WTC11 (cell line): ENCODE measurements at regions not wholly inside any gene's neighbourhood (a gene's known extent, or its start where the extent isn't known, plus 50 kb on each side); places are given as distances from the start of the nearest gene placed in this dataset.

Experiments used
- ATAC-seq: fragments of 200-7000 bp; cut with Tn5 transposase; 2 replicates; pipeline ENCODE4 v1.10.0; 2021; ENCODE audit warnings: mild to moderate bottlenecking, moderate library complexity
- CTCF ChIA-PET: fragments of 300-600 bp; sonication (Branson Sonifier 250); formaldehyde crosslinking; loops from one replicate; lab custom pipeline; 2021; ENCODE audit warnings: antibody characterized with exemption; lab: Charles Lee
- POLR2A ChIA-PET: fragments of 350-600 bp; sonication (Branson Sonifier 250); formaldehyde crosslinking; loops from one replicate; lab custom pipeline; 2021; ENCODE audit warnings: antibody characterized with exemption; lab: Charles Lee
- DNase-seq: peaks from one replicate; pipeline ENCODE4 v3.0.0; 2021; ENCODE audit warnings: low spot score
- H3K27ac Mint-ChIP-seq: 2 replicates; pipeline ENCODE4 v1.8.0; 2021; ENCODE audit warnings: mixed read lengths
- H3K27me3 Mint-ChIP-seq: 2 replicates; pipeline ENCODE4 v1.8.0; 2021; ENCODE audit warnings: low read depth, mild to moderate bottlenecking, moderate library complexity, mixed read lengths
- H3K36me3 Mint-ChIP-seq: 2 replicates; pipeline ENCODE4 v1.8.0; 2021; ENCODE audit warnings: mixed read lengths
- H3K4me1 Mint-ChIP-seq: 2 replicates; pipeline ENCODE4 v1.8.0; 2022; ENCODE audit warnings: mixed read lengths
- H3K4me3 Mint-ChIP-seq: 2 replicates; pipeline ENCODE4 v1.8.0; 2021; ENCODE audit warnings: mild to moderate bottlenecking, moderate library complexity, mixed read lengths
- H3K9me3 Mint-ChIP-seq: 2 replicates; pipeline ENCODE4 v1.8.0; 2021; ENCODE audit warnings: mixed read lengths
- AFF4 ChIP-seq: sonication (generic); formaldehyde crosslinking; IDR thresholded peaks from 2 replicates; pipeline ENCODE4 v1.8.1; 2023; ENCODE audit warnings: mild to moderate bottlenecking, missing genetic modification reagents, borderline replicate concordance
- CBFB ChIP-seq: sonication (generic); formaldehyde crosslinking; IDR thresholded peaks from 2 replicates; pipeline ENCODE4 v1.8.1; 2022; ENCODE audit warnings: mild to moderate bottlenecking, low read depth, missing genetic modification reagents
- ELF4 ChIP-seq: sonication (generic); formaldehyde crosslinking; IDR thresholded peaks from 2 replicates; pipeline ENCODE4 v1.8.1; 2022; ENCODE audit warnings: low read depth, mild to moderate bottlenecking, moderate library complexity, missing genetic modification reagents
- FOXK1 ChIP-seq: sonication (generic); formaldehyde crosslinking; IDR thresholded peaks from 2 replicates; pipeline ENCODE4 v1.8.0; 2022; ENCODE audit warnings: mild to moderate bottlenecking, moderate library complexity, missing genetic modification reagents
- GTF2I ChIP-seq: fragments of 250-450 bp; sonication (Bioruptor Pico); conservative IDR thresholded peaks from 2 replicates; pipeline ENCODE4 v1.4.0; 2021; ENCODE audit warnings: mild to moderate bottlenecking
- KAT7 ChIP-seq: sonication (generic); formaldehyde crosslinking; IDR thresholded peaks from 2 replicates; pipeline ENCODE4 v1.8.1; 2023; ENCODE audit warnings: missing genetic modification reagents, mild to moderate bottlenecking, borderline replicate concordance
- MYBL2 ChIP-seq: sonication (generic); formaldehyde crosslinking; IDR thresholded peaks from 2 replicates; pipeline ENCODE4 v1.8.1; 2023; ENCODE audit warnings: mild to moderate bottlenecking, moderate library complexity, missing genetic modification reagents
- NR2C2 ChIP-seq: sonication (generic); formaldehyde crosslinking; IDR thresholded peaks from 2 replicates; pipeline ENCODE4 v1.8.0; 2022; ENCODE audit warnings: mild to moderate bottlenecking, missing genetic modification reagents
- STAT6 ChIP-seq: sonication (generic); formaldehyde crosslinking; conservative IDR thresholded peaks from 2 replicates; pipeline ENCODE4 v1.8.1; 2023; ENCODE audit warnings: mild to moderate bottlenecking, low read depth, missing genetic modification reagents, moderate library complexity
- TEAD4 ChIP-seq: sonication (generic); formaldehyde crosslinking; IDR thresholded peaks from 2 replicates; pipeline ENCODE4 v1.8.0; 2022; ENCODE audit warnings: mild to moderate bottlenecking, missing genetic modification reagents
- ZMAT4 ChIP-seq: fragments of 250-450 bp; sonication (Bioruptor Pico); IDR thresholded peaks from 2 replicates; pipeline ENCODE4 v1.9.0; 2021; ENCODE audit warnings: mild to moderate bottlenecking
- ZNF281 ChIP-seq: sonication (generic); formaldehyde crosslinking; IDR thresholded peaks from 2 replicates; pipeline ENCODE4 v1.8.0; 2023; ENCODE audit warnings: mild to moderate bottlenecking, missing genetic modification reagents
- ZNF317 ChIP-seq: sonication (generic); formaldehyde crosslinking; IDR thresholded peaks from 2 replicates; pipeline ENCODE4 v1.8.1; 2023; ENCODE audit warnings: low read depth, mild to moderate bottlenecking, moderate library complexity, missing genetic modification reagents, borderline replicate concordance
- ZNF396 ChIP-seq: fragments of 250-450 bp; sonication (Bioruptor Pico); IDR thresholded peaks from 2 replicates; pipeline ENCODE4 v1.8.0; 2021; ENCODE audit warnings: mild to moderate bottlenecking, moderate library complexity, borderline replicate concordance
- ZNF532 ChIP-seq: fragments of 250-450 bp; sonication (Bioruptor Pico); IDR thresholded peaks from 2 replicates; pipeline ENCODE4 v1.9.0; 2021; ENCODE audit warnings: mild to moderate bottlenecking, borderline replicate concordance
- TF ChIP-seq, protein P1 (sequence below): sonication (generic); formaldehyde crosslinking; IDR thresholded peaks from 2 replicates; pipeline ENCODE4 v1.8.1; 2023; ENCODE audit warnings: mild to moderate bottlenecking, missing genetic modification reagents, moderate library complexity
- TF ChIP-seq, protein P2 (sequence below): sonication (generic); formaldehyde crosslinking; IDR thresholded peaks from 2 replicates; pipeline ENCODE4 v1.8.0; 2023; ENCODE audit warnings: missing genetic modification reagents, mild to moderate bottlenecking, borderline replicate concordance

DNA sequence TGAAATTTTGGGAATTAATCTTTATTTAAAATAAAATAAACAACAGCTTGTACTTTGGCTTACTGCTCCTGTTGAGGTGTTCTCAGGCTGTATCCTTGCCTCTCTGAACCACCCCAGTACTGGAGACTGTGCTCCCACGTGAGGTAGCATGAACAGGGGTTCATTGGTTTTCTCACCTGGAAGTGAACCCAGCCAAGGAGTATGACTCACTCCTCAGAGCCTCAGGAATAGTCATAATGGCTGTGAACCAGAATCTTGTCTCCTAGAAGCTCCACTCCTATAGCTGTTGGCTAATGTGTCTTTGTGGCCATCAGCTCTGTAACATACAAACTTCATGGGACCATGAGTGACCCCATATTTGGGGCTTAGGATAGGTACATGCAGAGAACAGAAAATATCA is 122.5 kb upstream of the ST8SIA2 start:
- ChIA-PET POLR2A (no interaction called here), CTCF (no interaction called here)
- no peaks in the 10 kb centered on the region for H3K27me3 Mint-ChIP-seq
- H3K27ac Mint-ChIP-seq = no peak overlapping the region
- peaks cover 8% of the 10 kb centered on the region for H3K4me1 Mint-ChIP-seq
- no peaks in the 10 kb centered on the region for H3K36me3 Mint-ChIP-seq
- DNase-seq (no peak), ATAC-seq (no peak)
- no peaks in the 10 kb centered on the region for H3K9me3 Mint-ChIP-seq
- H3K4me3 Mint-ChIP-seq = no peak overlapping the region
- TF ChIP-seq, protein P1, sequence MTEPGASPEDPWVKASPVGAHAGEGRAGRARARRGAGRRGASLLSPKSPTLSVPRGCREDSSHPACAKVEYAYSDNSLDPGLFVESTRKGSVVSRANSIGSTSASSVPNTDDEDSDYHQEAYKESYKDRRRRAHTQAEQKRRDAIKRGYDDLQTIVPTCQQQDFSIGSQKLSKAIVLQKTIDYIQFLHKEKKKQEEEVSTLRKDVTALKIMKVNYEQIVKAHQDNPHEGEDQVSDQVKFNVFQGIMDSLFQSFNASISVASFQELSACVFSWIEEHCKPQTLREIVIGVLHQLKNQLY (CRISPR knock-in tag) = no peak
- TF ChIP-seq ELF4 (CRISPR knock-in tag) (no peak), NR2C2 (CRISPR knock-in tag) (no peak), KAT7 (CRISPR knock-in tag) (no peak), ZNF532 (CRISPR knock-in tag) (no peak), MYBL2 (CRISPR knock-in tag) (no peak), ZNF317 (CRISPR knock-in tag) (no peak), AFF4 (CRISPR knock-in tag) (no peak), TEAD4 (CRISPR knock-in tag) (no peak), FOXK1 (CRISPR knock-in tag) (no peak), GTF2I (CRISPR knock-in tag) (no peak), ZNF396 (CRISPR knock-in tag) (no peak), ZMAT4 (CRISPR knock-in tag) (no peak), ZNF281 (no peak), CBFB (CRISPR knock-in tag) (no peak), STAT6 (no peak)
- TF ChIP-seq, protein P2, sequence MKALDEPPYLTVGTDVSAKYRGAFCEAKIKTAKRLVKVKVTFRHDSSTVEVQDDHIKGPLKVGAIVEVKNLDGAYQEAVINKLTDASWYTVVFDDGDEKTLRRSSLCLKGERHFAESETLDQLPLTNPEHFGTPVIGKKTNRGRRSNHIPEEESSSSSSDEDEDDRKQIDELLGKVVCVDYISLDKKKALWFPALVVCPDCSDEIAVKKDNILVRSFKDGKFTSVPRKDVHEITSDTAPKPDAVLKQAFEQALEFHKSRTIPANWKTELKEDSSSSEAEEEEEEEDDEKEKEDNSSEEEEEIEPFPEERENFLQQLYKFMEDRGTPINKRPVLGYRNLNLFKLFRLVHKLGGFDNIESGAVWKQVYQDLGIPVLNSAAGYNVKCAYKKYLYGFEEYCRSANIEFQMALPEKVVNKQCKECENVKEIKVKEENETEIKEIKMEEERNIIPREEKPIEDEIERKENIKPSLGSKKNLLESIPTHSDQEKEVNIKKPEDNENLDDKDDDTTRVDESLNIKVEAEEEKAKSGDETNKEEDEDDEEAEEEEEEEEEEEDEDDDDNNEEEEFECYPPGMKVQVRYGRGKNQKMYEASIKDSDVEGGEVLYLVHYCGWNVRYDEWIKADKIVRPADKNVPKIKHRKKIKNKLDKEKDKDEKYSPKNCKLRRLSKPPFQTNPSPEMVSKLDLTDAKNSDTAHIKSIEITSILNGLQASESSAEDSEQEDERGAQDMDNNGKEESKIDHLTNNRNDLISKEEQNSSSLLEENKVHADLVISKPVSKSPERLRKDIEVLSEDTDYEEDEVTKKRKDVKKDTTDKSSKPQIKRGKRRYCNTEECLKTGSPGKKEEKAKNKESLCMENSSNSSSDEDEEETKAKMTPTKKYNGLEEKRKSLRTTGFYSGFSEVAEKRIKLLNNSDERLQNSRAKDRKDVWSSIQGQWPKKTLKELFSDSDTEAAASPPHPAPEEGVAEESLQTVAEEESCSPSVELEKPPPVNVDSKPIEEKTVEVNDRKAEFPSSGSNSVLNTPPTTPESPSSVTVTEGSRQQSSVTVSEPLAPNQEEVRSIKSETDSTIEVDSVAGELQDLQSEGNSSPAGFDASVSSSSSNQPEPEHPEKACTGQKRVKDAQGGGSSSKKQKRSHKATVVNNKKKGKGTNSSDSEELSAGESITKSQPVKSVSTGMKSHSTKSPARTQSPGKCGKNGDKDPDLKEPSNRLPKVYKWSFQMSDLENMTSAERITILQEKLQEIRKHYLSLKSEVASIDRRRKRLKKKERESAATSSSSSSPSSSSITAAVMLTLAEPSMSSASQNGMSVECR = no peak
